Liver (tissue), 3 donors: ENCODE measurements at regions not wholly inside any gene's neighbourhood (a gene's known extent, or its start where the extent isn't known, plus 50 kb on each side); places are given as distances from the start of the nearest gene placed in this dataset.

ENCODE experiments used
- CTCF ChIP-seq: fragments of 150-350 bp; IDR thresholded peaks from 2 replicates; pipeline ENCODE4 v1.5.1; 2017; ENCODE audit warnings: improper control_type of control experiment, low read depth, low read length; ENCODE audit not compliant: missing input control
- FOXA1 ChIP-seq: IDR thresholded peaks from 2 replicates; pipeline ENCODE4 v1.6.1; 2016; ENCODE audit warnings: antibody characterized with exemption
- MAX ChIP-seq: IDR thresholded peaks from 2 replicates; pipeline ENCODE4 v1.6.1; 2016; ENCODE audit warnings: antibody characterized with exemption
- NR2F2 ChIP-seq: IDR thresholded peaks from 2 replicates; pipeline ENCODE4 v1.6.1; 2016; ENCODE audit warnings: antibody characterized with exemption
- REST ChIP-seq: IDR thresholded peaks from 2 replicates; pipeline ENCODE4 v1.6.1; 2016; ENCODE audit warnings: antibody characterized with exemption, mild to moderate bottlenecking
- donor health status: healthy.
- donor health status: healthy.

- TF ChIP-seq CTCF, result no peak
- TF ChIP-seq REST, result no peak
- TF ChIP-seq FOXA1, result no peak
- no peak for TF ChIP-seq MAX
- no peak for TF ChIP-seq NR2F2
Observed at GRCh38 chr16:64455275-64455674, 666.6 kb downstream of the CDH11 start.
